NT2/D1 (cell line): ENCODE measurements at regions not wholly inside any gene's neighbourhood (a gene's known extent, or its start where the extent isn't known, plus 50 kb on each side); places are given as distances from the start of the nearest gene placed in this dataset.

Experiments used
- DNase-seq: peaks from one replicate; pipeline ENCODE4 v3.0.0-alpha.2; 2011; ENCODE audit warnings: low read depth, low spot score
- H3K27me3 ChIP-seq: 2 replicates; pipeline ENCODE4 v1.6.0; 2011; ENCODE audit warnings: mild to moderate bottlenecking; ENCODE audit not compliant: insufficient read length, insufficient read depth
- H3K36me3 ChIP-seq: 2 replicates; pipeline ENCODE4 v1.6.1; 2011; ENCODE audit warnings: mild to moderate bottlenecking, low read length, mixed read lengths; ENCODE audit not compliant: insufficient read depth, insufficient read length
- H3K4me1 ChIP-seq: 2 replicates; pipeline ENCODE4 v1.5.1; 2011; ENCODE audit not compliant: insufficient read depth, insufficient read length
- H3K4me3 ChIP-seq: 2 replicates; pipeline ENCODE4 v1.5.1; 2011; ENCODE audit warnings: low read depth; ENCODE audit not compliant: insufficient read length
- H3K9ac ChIP-seq: 2 replicates; pipeline ENCODE4 v1.6.0; 2011; ENCODE audit warnings: low read depth; ENCODE audit not compliant: insufficient read length
- H3K9me3 ChIP-seq: 2 replicates; pipeline ENCODE4 v1.5.1; 2011; ENCODE audit warnings: mild to moderate bottlenecking, low read length; ENCODE audit not compliant: insufficient read depth
- SUZ12 ChIP-seq: IDR thresholded peaks from 2 replicates; pipeline ENCODE4 v1.6.1; 2011; ENCODE audit not compliant: insufficient read length, insufficient read depth; ENCODE audit errors: extremely low read depth
- YY1 ChIP-seq: IDR thresholded peaks from 2 replicates; pipeline ENCODE4 v1.6.1; 2011; ENCODE audit not compliant: insufficient read length, insufficient read depth
- ZNF274 ChIP-seq: IDR thresholded peaks from 2 replicates; pipeline ENCODE4 v1.6.1; 2011; ENCODE audit warnings: mild to moderate bottlenecking, low read depth, low read length

GRCh38 chr9:95667789-95668188, 151.0 kb upstream of the PTCH1 start:
- no peaks in the 10 kb centered on the region for H3K4me1 ChIP-seq
- no peaks in the 10 kb centered on the region for H3K36me3 ChIP-seq
- TF ChIP-seq ZNF274, result no peak
- H3K4me3 ChIP-seq, result no peak overlapping the region
- peaks cover 6% of the 10 kb centered on the region; the same call in 1 of the 2 replicates for H3K9me3 ChIP-seq
- no peak overlapping the region for H3K9ac ChIP-seq
- H3K27me3 ChIP-seq, result no peaks in the 10 kb centered on the region
- no peak for DNase-seq

- DNase-seq, result no peak
- Histone ChIP-seq H3K4me3 (no peak overlapping the region), H3K36me3 (no peaks in the 10 kb centered on the region), H3K9me3 (peaks cover 11% of the 10 kb centered on the region; the same call in 1 of the 2 replicates), H3K9ac (no peak overlapping the region), H3K27me3 (no peaks in the 10 kb centered on the region), H3K4me1 (no peaks in the 10 kb centered on the region)
- TF ChIP-seq SUZ12, result no peak
- no peak for TF ChIP-seq ZNF274
- TF ChIP-seq YY1, result no peak
Observed at GRCh38 chr9:95666785-95667155, 150.0 kb upstream of the PTCH1 start.

- TF ChIP-seq SUZ12, result no peak
- Histone ChIP-seq H3K4me1 (no peaks in the 10 kb centered on the region), H3K36me3 (no peaks in the 10 kb centered on the region), H3K9ac (no peak overlapping the region), H3K4me3 (no peak overlapping the region), H3K27me3 (no peaks in the 10 kb centered on the region), H3K9me3 (peaks cover 14% of the 10 kb centered on the region; the same call in 1 of the 2 replicates)
- no peak for DNase-seq
Observed at GRCh38 chr9:95666096-95666784, 149.5 kb upstream of the PTCH1 start.

GRCh38 chr9:95653246-95653645, 136.5 kb upstream of the PTCH1 start:
- H3K36me3 ChIP-seq, result no peaks in the 10 kb centered on the region
- H3K4me3 ChIP-seq, result no peak overlapping the region
- 0 out of 2 replicates have a peak, but pooled peaks cover 4% of the 10 kb centered on the region for H3K9me3 ChIP-seq
- H3K27me3 ChIP-seq, result no peaks in the 10 kb centered on the region
- no peaks in the 10 kb centered on the region for H3K4me1 ChIP-seq
- no peak for DNase-seq
- TF ChIP-seq ZNF274 (no peak), SUZ12 (no peak), YY1 (no peak)
- H3K9ac ChIP-seq, result no peak overlapping the region

- no peaks in the 10 kb centered on the region for H3K4me1 ChIP-seq
- no peak for DNase-seq
- H3K27me3 ChIP-seq, result no peaks in the 10 kb centered on the region
- peaks cover 3% of the 10 kb centered on the region; the same call in 1 of the 2 replicates for H3K9me3 ChIP-seq
- no peaks in the 10 kb centered on the region for H3K36me3 ChIP-seq
- no peak overlapping the region for H3K4me3 ChIP-seq
- no peak overlapping the region for H3K9ac ChIP-seq
- TF ChIP-seq SUZ12 (no peak), ZNF274 (no peak), YY1 (no peak)
Observed at GRCh38 chr9:95650720-95651119, 133.9 kb upstream of the PTCH1 start.

GRCh38 chr9:95649801-95650213, 133.0 kb upstream of the PTCH1 start:
- H3K4me3 ChIP-seq, result no peak overlapping the region
- no peak overlapping the region for H3K9ac ChIP-seq
- TF ChIP-seq ZNF274, result no peak
- no peak for TF ChIP-seq SUZ12
- no peak for TF ChIP-seq YY1
- H3K4me1 ChIP-seq, result no peaks in the 10 kb centered on the region
- no peaks in the 10 kb centered on the region for H3K36me3 ChIP-seq
- DNase-seq, result no peak
- H3K27me3 ChIP-seq, result no peaks in the 10 kb centered on the region
- peaks cover 7% of the 10 kb centered on the region; the same call in 1 of the 2 replicates for H3K9me3 ChIP-seq

- no peak for TF ChIP-seq YY1
- no peak for TF ChIP-seq ZNF274
- no peak for TF ChIP-seq SUZ12
Observed at GRCh38 chr9:95648225-95648624, 131.5 kb upstream of the PTCH1 start.

GRCh38 chr9:95645992-95646391, 129.2 kb upstream of the PTCH1 start:
- H3K4me1 ChIP-seq, result no peaks in the 10 kb centered on the region
- peaks cover 7% of the 10 kb centered on the region; the same call in 1 of the 2 replicates for H3K9me3 ChIP-seq
- no peaks in the 10 kb centered on the region for H3K36me3 ChIP-seq
- no peak overlapping the region for H3K9ac ChIP-seq
- no peak overlapping the region for H3K4me3 ChIP-seq
- DNase-seq, result no peak
- no peaks in the 10 kb centered on the region for H3K27me3 ChIP-seq
- TF ChIP-seq SUZ12 (no peak), YY1 (no peak)

More at GRCh38 chr9:95648225-95648624, 131.5 kb upstream of the PTCH1 start:
- Histone ChIP-seq H3K9ac (no peak overlapping the region), H3K27me3 (no peaks in the 10 kb centered on the region), H3K36me3 (no peaks in the 10 kb centered on the region), H3K9me3 (peaks cover 7% of the 10 kb centered on the region; the same call in 1 of the 2 replicates), H3K4me1 (no peaks in the 10 kb centered on the region), H3K4me3 (no peak overlapping the region)
- DNase-seq, result no peak
